ENCODE measurements at regions not wholly inside any gene's neighbourhood (a gene's known extent, or its start where the extent isn't known, plus 50 kb on each side); places are given as distances from the start of the nearest gene placed in this dataset.

DNA sequence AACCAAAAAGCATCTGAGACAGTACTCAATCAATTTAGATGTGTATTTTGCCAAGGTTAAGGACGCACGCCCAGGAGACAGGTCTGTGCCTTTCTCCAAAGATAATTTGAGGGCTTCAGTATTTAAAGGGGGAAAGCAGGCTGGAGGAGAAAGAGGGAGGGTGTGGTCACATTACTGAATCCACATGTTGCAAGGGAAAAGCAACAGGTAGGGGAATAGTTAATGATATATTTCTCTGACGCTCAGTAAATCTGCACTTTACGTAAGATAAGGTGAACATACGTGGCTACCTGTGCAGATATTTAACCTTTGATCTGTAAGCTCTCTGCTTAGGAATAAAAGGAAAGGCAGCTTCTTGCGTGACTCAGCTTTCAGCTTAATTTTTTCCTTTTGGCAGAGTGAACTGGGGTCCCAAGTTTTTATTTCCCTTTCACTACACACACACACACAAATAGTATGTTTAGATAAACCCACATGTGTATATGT lies 443.4 kb downstream of the NTRK2 start:
- Histone ChIP-seq H3K27ac (ENCODE audit: low read depth, low read length, poor library complexity, severe bottlenecking) (no peak overlapping the region), H4K20me1 (ENCODE audit: insufficient read depth, low read length) (no peaks in the 10 kb centered on the region), H3K79me2 (ENCODE audit: insufficient read depth, low read depth, low read length) (no peaks in the 10 kb centered on the region), H3K9me3 (ENCODE audit: low read length) (no peaks in the 10 kb centered on the region), H3K4me1 (ENCODE audit: insufficient read depth, low read length, poor library complexity, severe bottlenecking) (no peaks in the 10 kb centered on the region), H3K9me2 (ENCODE audit: insufficient read depth, low read length) (no peaks in the 10 kb centered on the region), H3K4me2 (ENCODE audit: low read length) (no peak overlapping the region), H3K36me3 (ENCODE audit: insufficient read depth, low read length) (no peaks in the 10 kb centered on the region), H3K4me3 (ENCODE audit: low read depth, low read length, poor library complexity, severe bottlenecking) (no peak overlapping the region), H2AFZ (ENCODE audit: low read length) (no peak overlapping the region)
- intact Hi-C loops (cut with micrococcal nuclease; ENCODE audit: unreplicated experiment), result no loop called here
- no peak for DNase-seq (ENCODE audit: low spot score)
- BruUV-seq (replicated peaks), result no TSS peak
- ChIA-PET POLR2A (no interaction called here), CTCF (ENCODE audit: unreplicated experiment) (no interaction called here)
- no peak for TF ChIP-seq EZH2phosphoT487 (IDR thresholded peaks at IDR 0.05; ENCODE audit: borderline replicate concordance, low read depth, low read length)
- TF ChIP-seq, protein P1, sequence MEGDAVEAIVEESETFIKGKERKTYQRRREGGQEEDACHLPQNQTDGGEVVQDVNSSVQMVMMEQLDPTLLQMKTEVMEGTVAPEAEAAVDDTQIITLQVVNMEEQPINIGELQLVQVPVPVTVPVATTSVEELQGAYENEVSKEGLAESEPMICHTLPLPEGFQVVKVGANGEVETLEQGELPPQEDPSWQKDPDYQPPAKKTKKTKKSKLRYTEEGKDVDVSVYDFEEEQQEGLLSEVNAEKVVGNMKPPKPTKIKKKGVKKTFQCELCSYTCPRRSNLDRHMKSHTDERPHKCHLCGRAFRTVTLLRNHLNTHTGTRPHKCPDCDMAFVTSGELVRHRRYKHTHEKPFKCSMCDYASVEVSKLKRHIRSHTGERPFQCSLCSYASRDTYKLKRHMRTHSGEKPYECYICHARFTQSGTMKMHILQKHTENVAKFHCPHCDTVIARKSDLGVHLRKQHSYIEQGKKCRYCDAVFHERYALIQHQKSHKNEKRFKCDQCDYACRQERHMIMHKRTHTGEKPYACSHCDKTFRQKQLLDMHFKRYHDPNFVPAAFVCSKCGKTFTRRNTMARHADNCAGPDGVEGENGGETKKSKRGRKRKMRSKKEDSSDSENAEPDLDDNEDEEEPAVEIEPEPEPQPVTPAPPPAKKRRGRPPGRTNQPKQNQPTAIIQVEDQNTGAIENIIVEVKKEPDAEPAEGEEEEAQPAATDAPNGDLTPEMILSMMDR (conservative IDR thresholded peaks at IDR 0.05; ENCODE audit: low read length), result no peak

DNA sequence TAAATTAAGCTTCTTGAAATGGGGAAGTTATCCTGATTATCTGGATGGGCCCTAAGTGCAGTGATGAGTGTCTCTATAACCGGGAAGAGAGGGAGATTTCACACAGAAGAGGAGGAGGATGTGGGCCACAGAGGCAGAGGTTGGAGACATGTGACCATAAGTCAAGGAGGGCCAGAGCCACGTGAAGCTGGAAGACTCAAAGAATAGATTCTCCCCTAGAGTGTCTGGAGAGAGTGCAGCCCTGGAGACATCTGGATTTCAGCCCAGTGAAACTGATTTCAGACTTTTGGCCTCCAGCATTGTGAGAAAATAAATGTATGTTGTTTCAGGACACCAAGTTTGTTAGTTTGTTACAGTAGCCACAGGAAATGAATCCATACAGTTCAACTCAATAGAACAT lies 442.9 kb downstream of the NTRK2 start:
- Histone ChIP-seq H3K4me1 (ENCODE audit: insufficient read depth, low read length, poor library complexity, severe bottlenecking) (no peaks in the 10 kb centered on the region), H2AFZ (ENCODE audit: low read length) (no peak overlapping the region), H3K79me2 (ENCODE audit: insufficient read depth, low read depth, low read length) (no peaks in the 10 kb centered on the region), H3K9me3 (ENCODE audit: low read length) (no peaks in the 10 kb centered on the region), H3K27ac (ENCODE audit: low read depth, low read length, poor library complexity, severe bottlenecking) (no peak overlapping the region), H3K36me3 (ENCODE audit: insufficient read depth, low read length) (no peaks in the 10 kb centered on the region), H3K9me2 (ENCODE audit: insufficient read depth, low read length) (no peaks in the 10 kb centered on the region), H3K4me3 (ENCODE audit: low read depth, low read length, poor library complexity, severe bottlenecking) (no peak overlapping the region), H3K4me2 (ENCODE audit: low read length) (no peak overlapping the region), H4K20me1 (ENCODE audit: insufficient read depth, low read length) (no peaks in the 10 kb centered on the region)
- intact Hi-C loops (cut with micrococcal nuclease; ENCODE audit: unreplicated experiment), result no loop called here
- no TSS peak for BruUV-seq (replicated peaks)
- TF ChIP-seq EZH2phosphoT487 (IDR thresholded peaks at IDR 0.05; ENCODE audit: borderline replicate concordance, low read depth, low read length), result no peak
- TF ChIP-seq, protein P1 (conservative IDR thresholded peaks at IDR 0.05; ENCODE audit: low read length), result no peak
- no peak for DNase-seq (ENCODE audit: low spot score)
- ChIA-PET POLR2A (no interaction called here), CTCF (ENCODE audit: unreplicated experiment) (no interaction called here)

DNA sequence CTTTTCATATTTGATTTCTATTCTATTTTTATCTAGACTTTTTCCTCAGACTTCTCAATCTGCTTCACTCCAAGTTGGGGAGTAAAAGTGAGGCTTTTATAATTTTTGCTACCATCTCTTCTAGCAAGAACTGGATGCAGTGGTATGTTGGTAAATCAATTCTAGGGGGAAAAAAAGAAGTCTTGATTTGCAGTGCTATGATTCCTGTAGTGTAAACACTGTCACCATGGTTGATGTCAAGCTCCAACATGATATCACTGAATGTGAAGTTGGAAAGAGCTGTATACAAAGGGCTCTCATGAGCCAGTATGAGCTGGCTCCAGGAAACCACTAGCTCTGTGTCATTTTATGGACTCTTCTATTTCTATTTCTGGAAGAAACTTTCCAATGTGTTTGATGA lies 439.2 kb downstream of the NTRK2 start:
- no peak overlapping the region for H2AFZ ChIP-seq (ENCODE audit: low read length)
- H3K4me3 ChIP-seq (ENCODE audit: low read depth, low read length, poor library complexity, severe bottlenecking), result no peak overlapping the region
- H4K20me1 ChIP-seq (ENCODE audit: insufficient read depth, low read length), result no peaks in the 10 kb centered on the region
- no peaks in the 10 kb centered on the region for H3K9me2 ChIP-seq (ENCODE audit: insufficient read depth, low read length)
- H3K4me1 ChIP-seq (ENCODE audit: insufficient read depth, low read length, poor library complexity, severe bottlenecking), result no peaks in the 10 kb centered on the region
- H3K79me2 ChIP-seq (ENCODE audit: insufficient read depth, low read depth, low read length), result no peaks in the 10 kb centered on the region
- H3K9me3 ChIP-seq (ENCODE audit: low read length), result no peaks in the 10 kb centered on the region
- H3K36me3 ChIP-seq (ENCODE audit: insufficient read depth, low read length), result no peaks in the 10 kb centered on the region
- TF ChIP-seq, protein P1 (conservative IDR thresholded peaks at IDR 0.05; ENCODE audit: low read length), result no peak
- no peak for TF ChIP-seq EZH2phosphoT487 (IDR thresholded peaks at IDR 0.05; ENCODE audit: borderline replicate concordance, low read depth, low read length)
- intact Hi-C loops (cut with micrococcal nuclease; ENCODE audit: unreplicated experiment), result no loop called here
- no peak overlapping the region for H3K4me2 ChIP-seq (ENCODE audit: low read length)
- BruUV-seq (replicated peaks), result no TSS peak
- DNase-seq (ENCODE audit: low spot score), result no peak
- H3K27ac ChIP-seq (ENCODE audit: low read depth, low read length, poor library complexity, severe bottlenecking), result no peak overlapping the region
- CTCF ChIA-PET (ENCODE audit: unreplicated experiment), result no interaction called here
- POLR2A ChIA-PET, result no interaction called here
